ENCODE measurements at regions not wholly inside any gene's neighbourhood (a gene's known extent, or its start where the extent isn't known, plus 50 kb on each side); places are given as distances from the start of the nearest gene placed in this dataset.

DNA sequence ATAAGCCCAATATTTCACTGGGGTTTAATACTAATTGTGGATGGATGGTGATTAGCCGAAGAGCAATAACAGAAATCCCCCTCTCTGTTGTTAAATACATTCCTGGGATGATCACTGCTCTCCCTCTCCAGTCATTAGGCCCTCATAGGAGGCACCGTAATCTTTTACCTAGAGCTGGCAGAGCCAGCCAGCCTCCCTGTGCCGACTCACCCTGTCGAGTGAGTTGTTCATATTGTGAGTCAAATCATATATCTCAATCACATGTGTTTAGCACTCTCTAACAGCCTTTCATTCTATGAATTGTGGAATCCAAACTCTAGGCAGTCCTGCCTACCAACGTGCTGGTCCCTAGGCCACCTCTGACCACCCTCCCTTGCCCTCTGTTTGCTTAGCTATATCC is 771.0 kb downstream of the IRX1 start:
- DNase-seq, result no peak
- no peak overlapping the region for H3K27ac ChIP-seq
- TF ChIP-seq POLR2A (IDR thresholded peaks at IDR 0.05), result no peak
- TF ChIP-seq, protein P1, sequence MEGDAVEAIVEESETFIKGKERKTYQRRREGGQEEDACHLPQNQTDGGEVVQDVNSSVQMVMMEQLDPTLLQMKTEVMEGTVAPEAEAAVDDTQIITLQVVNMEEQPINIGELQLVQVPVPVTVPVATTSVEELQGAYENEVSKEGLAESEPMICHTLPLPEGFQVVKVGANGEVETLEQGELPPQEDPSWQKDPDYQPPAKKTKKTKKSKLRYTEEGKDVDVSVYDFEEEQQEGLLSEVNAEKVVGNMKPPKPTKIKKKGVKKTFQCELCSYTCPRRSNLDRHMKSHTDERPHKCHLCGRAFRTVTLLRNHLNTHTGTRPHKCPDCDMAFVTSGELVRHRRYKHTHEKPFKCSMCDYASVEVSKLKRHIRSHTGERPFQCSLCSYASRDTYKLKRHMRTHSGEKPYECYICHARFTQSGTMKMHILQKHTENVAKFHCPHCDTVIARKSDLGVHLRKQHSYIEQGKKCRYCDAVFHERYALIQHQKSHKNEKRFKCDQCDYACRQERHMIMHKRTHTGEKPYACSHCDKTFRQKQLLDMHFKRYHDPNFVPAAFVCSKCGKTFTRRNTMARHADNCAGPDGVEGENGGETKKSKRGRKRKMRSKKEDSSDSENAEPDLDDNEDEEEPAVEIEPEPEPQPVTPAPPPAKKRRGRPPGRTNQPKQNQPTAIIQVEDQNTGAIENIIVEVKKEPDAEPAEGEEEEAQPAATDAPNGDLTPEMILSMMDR (IDR thresholded peaks at IDR 0.05), result no peak
- no peaks in the 10 kb centered on the region for H3K9me3 ChIP-seq
- intact Hi-C loops (cut with DNase I), result no loop called here
- no peaks in the 10 kb centered on the region for H3K27me3 ChIP-seq
- 85 to 91% methylated on average over 5 of the region's 5 CpGs for WGBS, 2 donors
- no peaks in the 10 kb centered on the region for H3K36me3 ChIP-seq
- H3K4me3 ChIP-seq (replicated peaks in 1 of 3), result no peak overlapping the region
- H3K4me1 ChIP-seq, result no peaks in the 10 kb centered on the region

GRCh38 chr5:4370218-4370617 is 769.9 kb upstream of the ADAMTS16 start:
- Histone ChIP-seq H3K27me3 (no peaks in the 10 kb centered on the region), H3K4me3 (replicated peaks in 1 of 3) (no peak overlapping the region), H3K27ac (no peak overlapping the region), H3K9me3 (no peaks in the 10 kb centered on the region), H3K4me1 (no peaks in the 10 kb centered on the region), H3K36me3 (no peaks in the 10 kb centered on the region)
- no peak for TF ChIP-seq POLR2A (IDR thresholded peaks at IDR 0.05)
- TF ChIP-seq, protein P1 (IDR thresholded peaks at IDR 0.05), result no peak
- WGBS, 2 donors, result 51 to 61% methylated on average over 6 of the region's 6 CpGs
- intact Hi-C loops (cut with DNase I), result no loop called here
- no peak for DNase-seq

DNA sequence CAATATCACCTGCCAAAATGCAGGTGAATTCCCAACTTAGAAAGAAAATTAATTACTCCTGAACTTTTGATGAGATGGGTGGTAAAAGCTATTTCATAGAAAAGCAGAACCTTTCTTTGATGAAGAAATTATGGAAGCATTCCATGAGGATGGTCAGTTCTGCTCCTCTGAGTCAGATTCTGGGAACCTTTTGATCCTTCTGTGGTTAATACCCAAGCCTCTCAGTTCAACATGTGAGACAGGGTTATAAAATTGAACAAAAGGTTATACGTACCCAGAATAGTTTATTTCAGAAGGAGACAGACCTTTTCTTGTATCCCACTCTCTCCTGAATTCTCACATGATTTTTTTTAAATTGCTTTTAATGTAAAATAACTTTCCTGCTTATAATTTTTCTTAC is 767.6 kb upstream of the ADAMTS16 start:
- WGBS, 2 donors, result 82 to 91% methylated on average over 1 of the region's 1 CpG
- TF ChIP-seq POLR2A (IDR thresholded peaks at IDR 0.05), result no peak
- TF ChIP-seq, protein P1 (IDR thresholded peaks at IDR 0.05), result no peak
- no peaks in the 10 kb centered on the region for H3K27me3 ChIP-seq
- DNase-seq, result no peak
- no peak overlapping the region for H3K27ac ChIP-seq
- no peaks in the 10 kb centered on the region for H3K36me3 ChIP-seq
- intact Hi-C loops (cut with DNase I), result no loop called here
- H3K9me3 ChIP-seq, result no peaks in the 10 kb centered on the region
- no peak overlapping the region for H3K4me3 ChIP-seq (replicated peaks in 1 of 3)
- no peaks in the 10 kb centered on the region for H3K4me1 ChIP-seq

DNA sequence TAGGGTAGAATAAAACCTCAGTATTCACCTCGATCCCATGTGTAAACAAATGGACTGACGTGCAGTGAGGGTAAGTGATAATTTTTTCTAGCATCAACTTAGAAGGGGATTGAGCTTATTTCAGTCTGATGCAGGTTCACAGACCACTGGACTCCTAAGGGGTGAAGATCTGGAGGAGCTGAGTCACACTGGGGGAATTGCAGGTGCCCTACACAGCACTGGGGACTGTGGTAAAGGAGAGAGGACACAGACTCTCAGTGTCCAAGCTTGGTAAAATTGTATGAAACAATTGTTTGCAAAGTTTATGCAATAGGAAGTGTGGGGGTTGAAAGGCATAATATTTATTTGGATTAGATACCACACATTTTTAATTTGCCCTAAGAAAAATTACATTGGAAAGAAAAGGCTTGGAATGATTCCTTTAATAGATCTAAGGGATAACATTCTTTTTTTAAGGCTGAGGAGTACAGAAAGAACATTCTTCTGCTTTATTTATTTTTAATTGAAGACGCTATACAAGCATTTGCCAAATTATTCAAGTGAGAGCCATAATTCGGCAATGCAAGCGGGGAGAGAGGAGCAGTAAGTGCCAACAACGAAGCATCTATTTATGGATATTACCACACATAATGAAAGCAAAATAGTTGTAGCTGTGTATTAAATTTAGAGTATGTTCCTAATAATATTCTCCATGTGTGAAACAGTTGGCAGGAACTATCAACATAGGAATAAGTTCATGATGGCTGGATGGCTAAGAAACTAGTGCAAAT is 766.9 kb upstream of the ADAMTS16 start:
- H3K36me3 ChIP-seq, result no peaks in the 10 kb centered on the region
- no peak overlapping the region for H3K27ac ChIP-seq
- intact Hi-C loops (cut with DNase I), result no loop called here
- WGBS, 2 donors, result 75 to 77% methylated on average over 6 of the region's 6 CpGs
- H3K4me1 ChIP-seq, result no peaks in the 10 kb centered on the region
- H3K27me3 ChIP-seq, result no peaks in the 10 kb centered on the region
- DNase-seq, result no peak
- no peak for TF ChIP-seq POLR2A (IDR thresholded peaks at IDR 0.05)
- TF ChIP-seq, protein P1 (IDR thresholded peaks at IDR 0.05), result no peak
- H3K4me3 ChIP-seq (replicated peaks in 1 of 3), result no peak overlapping the region
- H3K9me3 ChIP-seq, result no peaks in the 10 kb centered on the region

DNA sequence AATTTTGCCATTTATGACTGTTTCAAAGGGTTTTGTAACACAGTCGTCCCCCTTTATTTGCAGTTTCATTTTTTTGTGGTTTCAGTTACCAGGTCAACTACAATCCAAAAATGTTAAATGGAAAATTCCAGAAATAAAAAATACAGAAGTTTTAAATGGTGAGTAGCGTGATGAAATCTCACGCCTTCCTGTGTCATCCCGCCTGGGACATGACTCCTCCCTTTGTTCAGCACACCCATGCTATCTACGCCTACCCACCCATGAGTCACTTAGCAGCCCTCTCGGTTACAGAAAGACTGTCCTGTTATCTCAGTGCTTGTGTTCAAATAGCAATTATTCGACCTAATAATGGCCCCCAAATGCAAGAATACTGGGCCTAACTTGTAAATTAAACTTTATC is 765.3 kb upstream of the ADAMTS16 start:
- no peak overlapping the region for H3K27ac ChIP-seq
- H3K36me3 ChIP-seq, result no peaks in the 10 kb centered on the region
- no peaks in the 10 kb centered on the region for H3K27me3 ChIP-seq
- no peak overlapping the region for H3K4me3 ChIP-seq (replicated peaks in 1 of 3)
- H3K4me1 ChIP-seq, result no peaks in the 10 kb centered on the region
- WGBS, 2 donors, result 72 to 82% methylated on average over 7 of the region's 7 CpGs
- TF ChIP-seq POLR2A (IDR thresholded peaks at IDR 0.05), result no peak
- intact Hi-C loops (cut with DNase I), result no loop called here
- H3K9me3 ChIP-seq, result no peaks in the 10 kb centered on the region
- no peak for DNase-seq

All from thyroid gland (tissue), 4 donors.